ENCODE measurements at regions not wholly inside any gene's neighbourhood (a gene's known extent, or its start where the extent isn't known, plus 50 kb on each side); places are given as distances from the start of the nearest gene placed in this dataset.

DNA sequence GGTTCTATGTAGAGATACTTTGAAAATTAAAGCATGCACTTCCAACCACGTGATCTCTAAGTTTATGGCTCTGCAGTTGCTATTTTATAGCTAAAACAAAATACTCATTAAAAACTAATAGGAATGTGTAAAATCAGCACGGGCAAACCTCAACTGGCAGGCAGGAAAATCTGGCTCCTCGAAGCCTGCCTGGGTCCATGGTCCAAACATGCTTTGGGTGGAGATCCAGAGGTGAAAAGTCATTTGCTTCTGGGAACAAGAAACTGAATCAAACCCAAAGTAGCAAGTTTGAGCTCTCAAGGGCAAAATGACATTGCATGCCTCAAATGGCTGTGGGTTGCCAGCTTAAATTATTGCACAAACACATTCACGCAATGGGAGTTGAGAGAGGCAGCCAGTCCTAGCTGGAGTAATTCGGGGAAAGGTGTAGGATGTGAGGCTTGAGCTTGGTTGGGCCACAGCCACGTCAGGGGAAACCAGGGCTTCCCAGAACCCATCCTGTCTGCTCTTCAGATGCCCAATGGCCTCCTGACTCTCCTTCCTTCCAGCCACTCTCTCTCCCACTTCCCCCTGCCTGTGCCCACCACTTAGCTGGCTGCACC lies 75.2 kb upstream of the LCLAT1 start:
- DNase-seq = no peak

GRCh38 chr2:30372826-30373225 lies 74.2 kb upstream of the LCLAT1 start:
- DNase-seq = no peak

DNA sequence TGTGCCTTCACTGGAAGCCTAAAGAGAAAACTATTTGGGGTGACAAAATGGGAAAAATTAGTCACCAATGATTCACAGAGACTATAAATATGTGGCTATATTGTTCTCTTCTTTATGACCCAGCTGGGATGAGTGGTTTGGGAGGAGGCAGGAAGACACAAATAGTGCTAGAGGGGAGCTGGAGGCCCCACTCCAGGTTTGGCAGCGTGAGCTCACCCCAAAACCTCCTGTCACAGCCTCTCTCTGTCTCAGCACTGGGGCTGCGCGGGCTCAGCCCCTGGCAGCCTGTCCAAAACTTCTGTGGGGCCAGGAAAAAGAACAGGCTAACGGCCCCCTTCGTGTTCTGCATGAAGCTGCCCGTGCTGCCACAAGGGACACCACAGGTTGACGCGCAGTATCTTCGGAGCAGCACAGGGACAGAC lies 73.2 kb upstream of the LCLAT1 start:
- no peak for DNase-seq

GRCh38 chr2:30374380-30374779 lies 72.7 kb upstream of the LCLAT1 start:
- no peak for DNase-seq

DNA sequence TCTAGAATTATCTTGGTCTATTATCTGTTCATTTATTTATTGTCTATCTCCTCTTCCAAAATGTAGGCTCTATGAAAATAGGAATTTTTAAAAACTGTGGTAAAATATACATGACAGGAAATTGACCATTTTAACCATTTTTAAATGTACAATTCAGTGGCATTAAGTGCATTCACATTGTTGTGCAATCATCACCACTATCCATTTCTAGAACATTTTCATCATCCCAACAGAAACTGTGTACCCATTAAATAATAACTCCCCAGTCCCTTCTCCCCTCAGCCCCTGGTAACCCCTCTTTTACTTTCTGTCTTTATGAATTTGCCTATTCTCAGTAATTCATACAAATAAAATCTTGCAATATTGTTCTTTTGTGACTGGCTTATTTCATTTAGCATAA lies 71.1 kb upstream of the LCLAT1 start:
- DNase-seq = no peak

GRCh38 chr2:30379481-30379880 lies 67.6 kb upstream of the LCLAT1 start:
- DNase-seq = no peak

DNA sequence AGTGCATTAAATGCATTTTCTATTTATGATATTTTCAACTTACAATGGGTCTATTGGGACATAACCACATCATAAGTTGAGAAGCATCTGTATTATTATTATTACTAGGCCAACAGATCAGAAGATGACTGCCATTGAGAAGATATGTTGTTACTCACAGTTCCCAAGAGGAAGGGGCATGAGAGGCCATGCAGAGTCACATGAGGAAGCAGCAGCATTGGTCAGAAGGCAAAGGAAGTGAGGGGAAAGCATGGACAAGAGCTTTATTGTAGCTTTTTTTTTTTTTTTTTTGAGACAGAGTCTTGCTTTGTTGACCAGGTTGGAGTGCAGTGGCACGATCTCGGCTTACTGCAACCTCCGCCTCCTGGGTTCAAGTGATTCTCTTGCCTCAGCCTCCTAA lies 66.2 kb upstream of the LCLAT1 start:
- DNase-seq = no peak

- DNase-seq = no peak
These were observed 64.8 kb upstream of the LCLAT1 start for GRCh38 chr2:30382162-30382783.

- no peak for DNase-seq
These were observed 64.1 kb upstream of the LCLAT1 start for GRCh38 chr2:30382995-30383394.

DNA sequence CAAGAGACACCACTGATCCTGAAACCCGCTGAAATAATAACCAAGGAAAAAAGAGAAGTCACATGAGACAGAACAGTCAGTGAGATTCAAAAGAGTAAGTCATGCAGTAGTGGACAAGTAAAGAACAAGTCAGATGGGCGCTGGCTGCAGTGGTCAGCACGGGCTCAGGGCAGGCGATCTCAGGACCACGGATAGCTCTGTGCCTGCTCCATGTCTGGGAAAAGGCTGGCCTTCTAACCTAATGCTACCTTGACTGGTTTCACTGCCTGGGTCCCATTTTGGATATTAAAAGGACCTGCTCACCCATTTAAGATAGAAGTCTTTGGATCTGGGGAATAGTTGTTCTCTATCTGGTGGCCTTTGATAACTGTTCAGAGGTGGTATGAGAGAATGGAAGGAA lies 61.7 kb upstream of the LCLAT1 start:
- no peak for DNase-seq

DNA sequence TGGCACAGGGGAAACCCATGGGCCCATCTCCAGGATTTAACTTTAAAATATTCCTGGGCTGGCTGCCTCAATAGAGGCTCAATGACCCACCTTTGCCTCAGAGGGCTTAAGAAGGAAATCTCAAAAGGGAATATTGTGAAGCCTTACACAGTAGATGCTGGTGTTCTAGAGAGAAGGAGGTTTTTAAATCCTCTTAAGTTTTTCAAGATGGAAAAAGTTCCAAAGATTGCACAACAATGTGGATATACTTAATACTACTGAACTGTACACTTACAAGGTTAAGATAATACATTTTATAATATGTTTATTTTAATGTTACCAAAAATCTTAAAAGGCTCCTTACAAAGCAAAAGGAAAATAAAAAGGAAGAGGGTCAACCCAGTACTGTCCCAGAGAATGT lies 54.9 kb upstream of the LCLAT1 start:
- DNase-seq = no peak

DNA sequence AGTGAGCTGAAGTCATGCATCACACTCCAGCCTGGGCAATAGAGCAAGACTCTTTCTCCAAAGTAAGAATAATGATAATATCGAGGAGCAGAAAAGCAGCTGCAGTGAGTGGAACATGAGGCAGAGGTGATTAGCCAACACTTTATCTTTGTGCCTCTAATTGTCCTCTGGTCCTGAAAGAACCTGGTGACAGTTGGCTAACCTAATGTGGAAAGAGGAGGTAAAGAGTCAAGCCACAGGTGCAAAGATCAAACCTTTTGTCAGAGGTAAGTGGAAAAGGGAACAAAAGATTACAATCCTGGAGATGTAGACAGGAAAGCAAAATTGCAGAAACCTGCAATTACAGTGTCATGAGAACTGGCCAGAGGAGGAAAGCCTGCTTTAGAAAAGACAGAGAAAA lies 53.5 kb upstream of the LCLAT1 start:
- DNase-seq = no peak

DNA sequence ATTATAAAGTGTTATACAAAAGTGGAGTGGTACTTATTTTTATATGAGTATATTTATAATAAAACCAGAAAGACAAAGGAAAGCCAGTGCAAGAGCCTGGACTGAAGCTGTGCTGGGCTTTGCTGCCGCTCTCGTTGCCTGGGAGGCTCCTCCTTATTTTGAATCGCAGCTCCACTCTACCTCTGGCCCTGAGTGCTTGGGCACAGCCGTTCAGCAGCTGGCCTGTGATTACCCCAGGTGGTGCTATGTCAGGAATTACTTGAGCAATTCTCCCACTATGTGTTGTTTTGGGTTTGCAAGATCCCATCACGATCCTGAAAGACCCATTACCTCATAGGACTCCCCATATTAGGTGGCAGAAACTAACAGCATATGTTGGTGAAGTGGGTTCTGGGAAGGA lies 53.0 kb upstream of the LCLAT1 start:
- no peak for DNase-seq

GRCh38 chr2:30396436-30397232 lies 50.4 kb upstream of the LCLAT1 start:
- no peak for DNase-seq
